Calu3 (cell line): ENCODE measurements at regions not wholly inside any gene's neighbourhood (a gene's known extent, or its start where the extent isn't known, plus 50 kb on each side); places are given as distances from the start of the nearest gene placed in this dataset.

ENCODE experiments used
- BruUV-seq: library from RNA; stranded (reverse); fragments of 400-500 nt; replicated peaks from 2 replicates; lab custom pipeline; 2021; lab: Mats Ljungman, UMichigan
- CTCF ChIA-PET: fragments of 300-600 bp; sonication (Branson Sonifier 250); formaldehyde crosslinking; loops from one replicate; lab custom pipeline; 2022; ENCODE audit warnings: antibody characterized with exemption; lab: Charles Lee
- DNase-seq: peaks from one replicate; pipeline ENCODE4 v3.0.0; 2022
- H3K27ac Mint-ChIP-seq: one replicate; pipeline ENCODE4 v1.8.0; 2022; ENCODE audit warnings: mixed read lengths; ENCODE audit not compliant: unreplicated experiment
- H3K27me3 Mint-ChIP-seq: one replicate; pipeline ENCODE4 v1.8.0; 2022; ENCODE audit warnings: mixed read lengths; ENCODE audit not compliant: unreplicated experiment
- H3K36me3 Mint-ChIP-seq: one replicate; pipeline ENCODE4 v1.8.0; 2022; ENCODE audit warnings: mild to moderate bottlenecking, moderate library complexity, mixed read lengths; ENCODE audit not compliant: insufficient read depth, unreplicated experiment
- H3K4me1 Mint-ChIP-seq: one replicate; pipeline ENCODE4 v1.8.0; 2022; ENCODE audit warnings: mild to moderate bottlenecking, low read depth, mixed read lengths; ENCODE audit not compliant: unreplicated experiment
- H3K4me3 Mint-ChIP-seq: one replicate; pipeline ENCODE4 v1.8.0; 2022; ENCODE audit warnings: mild to moderate bottlenecking, low read depth, moderate library complexity, mixed read lengths; ENCODE audit not compliant: unreplicated experiment
- H3K9me3 Mint-ChIP-seq: one replicate; pipeline ENCODE4 v1.8.0; 2022; ENCODE audit warnings: low read depth, mixed read lengths; ENCODE audit not compliant: unreplicated experiment
- intact Hi-C: fragments of 100-400 bp; cut with micrococcal nuclease; formaldehyde crosslinking; loops from one replicate; pipeline ENCODE4 v1.10.0; 2022; ENCODE audit not compliant: unreplicated experiment
- TF ChIP-seq, protein P1 (sequence below): fragments of 200-600 bp; IDR thresholded peaks from one replicate; pipeline ENCODE4 v1.8.0; 2022; ENCODE audit warnings: antibody characterized with exemption; ENCODE audit not compliant: unreplicated experiment

DNA sequence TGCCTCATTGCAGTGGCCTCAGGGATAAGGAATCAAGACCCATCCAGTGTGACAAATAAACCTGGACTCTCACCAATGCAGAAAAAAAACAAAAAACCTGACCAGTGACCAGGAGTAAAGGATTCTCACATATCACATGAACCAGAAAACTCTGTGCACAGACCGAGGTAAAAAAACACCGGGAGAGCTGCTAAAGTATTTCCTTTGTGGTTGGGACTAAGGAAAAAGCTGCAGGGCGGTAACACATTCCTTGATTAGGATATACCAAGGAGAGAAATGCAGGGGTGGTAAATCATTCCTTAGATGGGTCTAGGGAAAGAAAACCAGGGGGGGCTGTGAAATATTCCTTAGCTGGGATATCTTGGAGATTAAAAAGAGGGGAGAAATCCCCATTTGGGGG, 64.8 kb upstream of the ZNF85 start:
- TF ChIP-seq, protein P1, sequence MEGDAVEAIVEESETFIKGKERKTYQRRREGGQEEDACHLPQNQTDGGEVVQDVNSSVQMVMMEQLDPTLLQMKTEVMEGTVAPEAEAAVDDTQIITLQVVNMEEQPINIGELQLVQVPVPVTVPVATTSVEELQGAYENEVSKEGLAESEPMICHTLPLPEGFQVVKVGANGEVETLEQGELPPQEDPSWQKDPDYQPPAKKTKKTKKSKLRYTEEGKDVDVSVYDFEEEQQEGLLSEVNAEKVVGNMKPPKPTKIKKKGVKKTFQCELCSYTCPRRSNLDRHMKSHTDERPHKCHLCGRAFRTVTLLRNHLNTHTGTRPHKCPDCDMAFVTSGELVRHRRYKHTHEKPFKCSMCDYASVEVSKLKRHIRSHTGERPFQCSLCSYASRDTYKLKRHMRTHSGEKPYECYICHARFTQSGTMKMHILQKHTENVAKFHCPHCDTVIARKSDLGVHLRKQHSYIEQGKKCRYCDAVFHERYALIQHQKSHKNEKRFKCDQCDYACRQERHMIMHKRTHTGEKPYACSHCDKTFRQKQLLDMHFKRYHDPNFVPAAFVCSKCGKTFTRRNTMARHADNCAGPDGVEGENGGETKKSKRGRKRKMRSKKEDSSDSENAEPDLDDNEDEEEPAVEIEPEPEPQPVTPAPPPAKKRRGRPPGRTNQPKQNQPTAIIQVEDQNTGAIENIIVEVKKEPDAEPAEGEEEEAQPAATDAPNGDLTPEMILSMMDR, result no peak
- H3K9me3 Mint-ChIP-seq, result peaks cover 24% of the 10 kb centered on the region

DNA sequence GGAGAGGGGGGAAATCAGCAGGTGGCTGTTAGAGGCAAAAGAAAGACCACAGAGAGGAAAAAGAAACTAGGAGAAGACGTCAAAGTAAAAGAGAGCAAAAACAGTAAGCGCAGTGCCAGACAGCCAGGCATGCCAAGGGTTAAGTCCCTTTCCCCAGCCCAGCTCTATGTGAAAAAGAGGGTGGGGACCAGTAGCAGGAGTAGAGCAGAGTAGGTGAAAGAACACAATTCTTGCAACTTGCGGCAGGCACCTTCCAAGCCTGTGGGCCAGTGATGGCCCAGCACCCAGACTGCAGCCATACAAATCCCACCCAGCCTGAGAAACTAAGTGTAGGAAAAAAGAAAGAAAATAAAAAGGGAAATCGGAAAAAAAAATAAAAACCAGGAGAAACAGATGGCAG, 64.2 kb upstream of the ZNF85 start:
- H3K4me3 Mint-ChIP-seq, result no peak overlapping the region
- CTCF ChIA-PET, result no interaction called here
- DNase-seq, result no peak
- BruUV-seq, result no TSS peak
- no peaks in the 10 kb centered on the region for H3K36me3 Mint-ChIP-seq
- H3K27me3 Mint-ChIP-seq, result no peaks in the 10 kb centered on the region
- intact Hi-C loops, result no loop called here
- H3K4me1 Mint-ChIP-seq, result no peaks in the 10 kb centered on the region
- TF ChIP-seq, protein P1, result no peak
- no peak overlapping the region for H3K27ac Mint-ChIP-seq
- peaks cover 22% of the 10 kb centered on the region for H3K9me3 Mint-ChIP-seq

More for the DNA sequence above, 64.8 kb upstream of the ZNF85 start:
- intact Hi-C loops, result no loop called here
- CTCF ChIA-PET, result no interaction called here
- no peaks in the 10 kb centered on the region for H3K27me3 Mint-ChIP-seq
- BruUV-seq, result no TSS peak
- DNase-seq, result no peak
- H3K36me3 Mint-ChIP-seq, result no peaks in the 10 kb centered on the region
- H3K27ac Mint-ChIP-seq, result no peak overlapping the region
- no peak overlapping the region for H3K4me3 Mint-ChIP-seq
- H3K4me1 Mint-ChIP-seq, result no peaks in the 10 kb centered on the region

DNA sequence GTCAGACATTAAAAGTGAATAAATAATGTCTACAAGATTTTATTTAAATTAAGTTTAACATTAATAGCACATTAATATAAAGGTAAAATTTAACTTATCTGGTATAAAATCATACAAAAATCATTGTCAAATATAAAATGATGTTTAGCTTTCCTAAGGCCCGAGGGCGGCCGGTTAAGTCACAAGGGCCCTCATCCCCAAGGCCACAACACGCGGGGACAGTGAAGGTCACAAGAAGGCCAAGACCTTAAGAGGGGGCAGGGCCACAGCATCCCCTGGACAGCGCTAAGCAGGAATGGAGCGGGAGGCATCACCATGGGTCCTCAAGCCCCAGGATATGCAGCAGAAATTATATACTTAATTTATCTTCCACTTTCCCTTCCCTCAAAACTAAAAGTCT, 62.7 kb upstream of the ZNF85 start:
- Mint-ChIP-seq H3K27ac (no peak overlapping the region), H3K4me1 (no peaks in the 10 kb centered on the region), H3K4me3 (no peak overlapping the region), H3K9me3 (peaks cover 15% of the 10 kb centered on the region), H3K36me3 (no peaks in the 10 kb centered on the region), H3K27me3 (no peaks in the 10 kb centered on the region)
- no TSS peak for BruUV-seq
- no peak for DNase-seq
- TF ChIP-seq, protein P1, result no peak
- intact Hi-C loops, result no loop called here
- CTCF ChIA-PET, result no interaction called here

DNA sequence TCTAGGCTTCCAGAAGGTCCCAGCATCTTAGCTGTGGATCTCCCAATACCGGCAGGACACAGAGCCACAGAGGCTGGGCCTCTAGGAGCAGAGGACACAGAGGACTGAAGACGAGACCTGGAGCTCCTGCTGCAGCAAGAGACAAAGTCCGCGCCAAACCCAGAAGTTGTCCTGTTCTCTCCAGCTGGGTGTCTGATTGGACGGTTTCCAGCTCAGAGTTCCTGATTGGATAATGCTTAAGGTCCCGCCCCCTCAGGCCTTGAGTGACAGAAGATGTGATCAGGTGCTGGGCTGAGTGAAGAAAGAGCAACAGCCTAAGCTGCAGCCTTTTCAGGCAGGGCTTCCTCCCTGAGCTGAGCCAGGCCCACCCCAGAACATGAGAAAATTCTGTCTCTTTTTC, 59.9 kb upstream of the ZNF85 start:
- no TSS peak for BruUV-seq
- Mint-ChIP-seq H3K4me1 (no peaks in the 10 kb centered on the region), H3K27ac (no peak overlapping the region), H3K4me3 (no peak overlapping the region), H3K36me3 (no peaks in the 10 kb centered on the region), H3K9me3 (peaks cover 35% of the 10 kb centered on the region), H3K27me3 (no peaks in the 10 kb centered on the region)
- TF ChIP-seq, protein P1, result no peak
- no peak for DNase-seq
- intact Hi-C loops, result no loop called here
- CTCF ChIA-PET, result interaction anchor here (0.5 to 0.6 kb wide), 2 partner anchors 209 to 720 kb away, joined by 3 to 5 read pairs; no protein-coding TSS in a partner anchor
